Liver (tissue), 8 donors: ENCODE measurements at regions not wholly inside any gene's neighbourhood (a gene's known extent, or its start where the extent isn't known, plus 50 kb on each side); places are given as distances from the start of the nearest gene placed in this dataset.

Experiments
- DNase-seq: peaks from one replicate; pipeline ENCODE4 v3.0.0-alpha.2; 2017; ENCODE audit warnings: low spot score
- H3K27ac ChIP-seq, 2 donors: one replicate each; pipeline ENCODE4 v1.7.0; 2013; ENCODE audit warnings: inconsistent platforms in 2 of 2, low read length in 2 of 2, control low read depth in 1 of 2, low read depth in 1 of 2, mild to moderate bottlenecking in 1 of 2
- H3K27me3 ChIP-seq, 4 donors: one replicate each; pipeline versions ENCODE4 v1.6.1 to v1.7.0; 2013; ENCODE audit warnings: low read length in 3 of 4, inconsistent platforms in 1 of 4, mild to moderate bottlenecking in 1 of 4, moderate library complexity in 1 of 4; ENCODE audit not compliant: control insufficient read depth in 4 of 4, insufficient read depth in 4 of 4
- H3K36me3 ChIP-seq, 4 donors: one replicate each; pipeline versions ENCODE4 v1.6.1 to v1.7.0; 2013; ENCODE audit warnings: low read length in 3 of 4, mild to moderate bottlenecking in 3 of 4, low read depth in 1 of 4, moderate library complexity in 1 of 4; ENCODE audit not compliant: control insufficient read depth in 4 of 4, insufficient read depth in 3 of 4
- H3K4me1 ChIP-seq, 4 donors: one replicate each; pipeline versions ENCODE4 v1.6.1 to v1.7.0; 2013; ENCODE audit warnings: low read length in 3 of 4, mild to moderate bottlenecking in 3 of 4, moderate library complexity in 1 of 4; ENCODE audit not compliant: control insufficient read depth in 4 of 4, insufficient read depth in 4 of 4
- H3K4me3 ChIP-seq, 3 donors: one replicate each; pipeline versions ENCODE4 v1.6.1 to v1.7.0; 2013; ENCODE audit warnings: low read length in 3 of 3, control low read depth in 1 of 3, low read depth in 1 of 3, mild to moderate bottlenecking in 1 of 3
- H3K9ac ChIP-seq, 2 donors: one replicate each; pipeline ENCODE4 v1.7.0; 2013; ENCODE audit warnings: low read length in 2 of 2, mild to moderate bottlenecking in 2 of 2, moderate library complexity in 2 of 2, control low read depth in 1 of 2, low read depth in 1 of 2
- H3K9me3 ChIP-seq, 4 donors: one replicate each; pipeline versions ENCODE4 v1.6.1 to v1.7.0; 2013; ENCODE audit warnings: low read length in 3 of 4; ENCODE audit not compliant: control insufficient read depth in 4 of 4
- ATF3 ChIP-seq: IDR thresholded peaks from 2 replicates; pipeline ENCODE4 v1.6.1; 2016; ENCODE audit warnings: antibody characterized with exemption
- CTCF ChIP-seq: fragments of 150-350 bp; IDR thresholded peaks from 2 replicates; pipeline ENCODE4 v1.5.1; 2017; ENCODE audit warnings: improper control_type of control experiment, low read depth, low read length; ENCODE audit not compliant: missing input control
- EGR1 ChIP-seq, 2 donors: IDR thresholded peaks; 2 replicates each; pipeline ENCODE4 v1.6.1; 2016 to 2018; ENCODE audit warnings: antibody characterized with exemption in 2 of 2, low read depth in 2 of 2
- FOXA1 ChIP-seq: IDR thresholded peaks from 2 replicates; pipeline ENCODE4 v1.6.1; 2016; ENCODE audit warnings: antibody characterized with exemption
- FOXA2 ChIP-seq: IDR thresholded peaks from 2 replicates; pipeline ENCODE4 v1.6.1; 2016; ENCODE audit warnings: antibody characterized with exemption
- GABPA ChIP-seq, 2 donors: IDR thresholded peaks in 1 of 2; conservative IDR thresholded peaks in 1 of 2; 2 replicates each; pipeline ENCODE4 v1.6.1; 2016; ENCODE audit warnings: antibody characterized with exemption in 2 of 2, mild to moderate bottlenecking in 1 of 2, moderate library complexity in 1 of 2
- HNF4A ChIP-seq, 2 donors: conservative IDR thresholded peaks; 2 replicates each; pipeline ENCODE4 v1.6.1; 2016; ENCODE audit warnings: antibody characterized with exemption in 2 of 2, mild to moderate bottlenecking in 2 of 2
- HNF4G ChIP-seq: IDR thresholded peaks from 2 replicates; pipeline ENCODE4 v1.6.1; 2016; ENCODE audit warnings: antibody characterized with exemption
- JUND ChIP-seq, 2 donors: IDR thresholded peaks; 2 replicates each; pipeline ENCODE4 v1.6.1; 2016; ENCODE audit warnings: antibody characterized with exemption in 2 of 2
- NR2F2 ChIP-seq: IDR thresholded peaks from 2 replicates; pipeline ENCODE4 v1.6.1; 2016; ENCODE audit warnings: antibody characterized with exemption
- RAD21 ChIP-seq, 2 donors: IDR thresholded peaks; 2 replicates each; pipeline ENCODE4 v1.6.1; 2016; ENCODE audit warnings: antibody characterized with exemption in 2 of 2, mild to moderate bottlenecking in 2 of 2
- RXRA ChIP-seq, 2 donors: IDR thresholded peaks; 2 replicates each; pipeline ENCODE4 v1.6.1; 2017 to 2018; ENCODE audit warnings: antibody characterized with exemption in 2 of 2, mild to moderate bottlenecking in 1 of 2
- SP1 ChIP-seq: IDR thresholded peaks from 2 replicates; pipeline ENCODE4 v1.6.1; 2018; ENCODE audit warnings: antibody characterized with exemption, mild to moderate bottlenecking
- TAF1 ChIP-seq: conservative IDR thresholded peaks from 2 replicates; pipeline ENCODE4 v1.6.1; 2016; ENCODE audit warnings: antibody characterized with exemption, mild to moderate bottlenecking
- YY1 ChIP-seq: IDR thresholded peaks from 2 replicates; pipeline ENCODE4 v1.6.1; 2016; ENCODE audit warnings: antibody characterized with exemption, mild to moderate bottlenecking
- WGBS: extraction: QIAGEN DNeasy Blood & Tissue Kit; methylation state at CpG from one replicate; pipeline ENCODE4 v1.1.7; 2013; 5-methylcytosine and 5-hydroxymethylcytosine counted together
- TF ChIP-seq, protein P1 (sequence below): IDR thresholded peaks from 2 replicates; pipeline ENCODE4 v1.6.1; 2016; ENCODE audit warnings: antibody characterized with exemption
- TF ChIP-seq, protein P2 (sequence below): IDR thresholded peaks from 2 replicates; pipeline ENCODE4 v1.6.1; 2016; ENCODE audit warnings: antibody characterized with exemption
- TF ChIP-seq, protein P3 (sequence below): IDR thresholded peaks from 2 replicates; pipeline ENCODE4 v1.6.1; 2016; ENCODE audit warnings: antibody characterized with exemption, mild to moderate bottlenecking
- donor health status: healthy.
- donor health status: healthy.
- donor health status: healthy.
- donor health status: healthy.
- donor health status: healthy.

- WGBS: 91% methylated on average over 22 of the region's 22 CpGs
Observed at GRCh38 chr11:121794671-121795141, 321.3 kb downstream of the BLID start.

GRCh38 chr11:121793916-121794315 lies 322.1 kb downstream of the BLID start:
- no peaks in the 10 kb centered on the region for H3K4me1 ChIP-seq
- H3K36me3 ChIP-seq: no peaks in the 10 kb centered on the region
- no peak overlapping the region for H3K27ac ChIP-seq
- H3K9ac ChIP-seq: no peak overlapping the region
- DNase-seq: no peak
- peaks cover 0 to 2% (median 0%) of the 10 kb centered on the region in 4 donors for H3K9me3 ChIP-seq
- 92% methylated on average over 6 of the region's 6 CpGs for WGBS
- H3K4me3 ChIP-seq: no peak overlapping the region
- TF ChIP-seq TAF1 (no peak), ATF3 (no peak), GABPA (IDR thresholded peaks at IDR 0.05 in 1 of 2, conservative IDR thresholded peaks at IDR 0.05 in 1 of 2) (no peak), YY1 (no peak), EGR1 (IDR thresholded peaks at IDR 0.05; ENCODE audit: low read depth in 2 of 2) (no peak), CTCF (no peak), FOXA1 (no peak), NR2F2 (no peak), HNF4A (conservative IDR thresholded peaks at IDR 0.05) (no peak), RAD21 (IDR thresholded peaks at IDR 0.05) (no peak), JUND (IDR thresholded peaks at IDR 0.05) (no peak), SP1 (no peak), FOXA2 (no peak), RXRA (IDR thresholded peaks at IDR 0.05) (no peak), HNF4G (no peak)
- TF ChIP-seq, protein P1, sequence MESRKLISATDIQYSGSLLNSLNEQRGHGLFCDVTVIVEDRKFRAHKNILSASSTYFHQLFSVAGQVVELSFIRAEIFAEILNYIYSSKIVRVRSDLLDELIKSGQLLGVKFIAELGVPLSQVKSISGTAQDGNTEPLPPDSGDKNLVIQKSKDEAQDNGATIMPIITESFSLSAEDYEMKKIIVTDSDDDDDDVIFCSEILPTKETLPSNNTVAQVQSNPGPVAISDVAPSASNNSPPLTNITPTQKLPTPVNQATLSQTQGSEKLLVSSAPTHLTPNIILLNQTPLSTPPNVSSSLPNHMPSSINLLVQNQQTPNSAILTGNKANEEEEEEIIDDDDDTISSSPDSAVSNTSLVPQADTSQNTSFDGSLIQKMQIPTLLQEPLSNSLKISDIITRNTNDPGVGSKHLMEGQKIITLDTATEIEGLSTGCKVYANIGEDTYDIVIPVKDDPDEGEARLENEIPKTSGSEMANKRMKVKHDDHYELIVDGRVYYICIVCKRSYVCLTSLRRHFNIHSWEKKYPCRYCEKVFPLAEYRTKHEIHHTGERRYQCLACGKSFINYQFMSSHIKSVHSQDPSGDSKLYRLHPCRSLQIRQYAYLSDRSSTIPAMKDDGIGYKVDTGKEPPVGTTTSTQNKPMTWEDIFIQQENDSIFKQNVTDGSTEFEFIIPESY: no peak
- TF ChIP-seq, protein P2, sequence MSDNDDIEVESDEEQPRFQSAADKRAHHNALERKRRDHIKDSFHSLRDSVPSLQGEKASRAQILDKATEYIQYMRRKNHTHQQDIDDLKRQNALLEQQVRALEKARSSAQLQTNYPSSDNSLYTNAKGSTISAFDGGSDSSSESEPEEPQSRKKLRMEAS: no peak
- TF ChIP-seq, protein P3, sequence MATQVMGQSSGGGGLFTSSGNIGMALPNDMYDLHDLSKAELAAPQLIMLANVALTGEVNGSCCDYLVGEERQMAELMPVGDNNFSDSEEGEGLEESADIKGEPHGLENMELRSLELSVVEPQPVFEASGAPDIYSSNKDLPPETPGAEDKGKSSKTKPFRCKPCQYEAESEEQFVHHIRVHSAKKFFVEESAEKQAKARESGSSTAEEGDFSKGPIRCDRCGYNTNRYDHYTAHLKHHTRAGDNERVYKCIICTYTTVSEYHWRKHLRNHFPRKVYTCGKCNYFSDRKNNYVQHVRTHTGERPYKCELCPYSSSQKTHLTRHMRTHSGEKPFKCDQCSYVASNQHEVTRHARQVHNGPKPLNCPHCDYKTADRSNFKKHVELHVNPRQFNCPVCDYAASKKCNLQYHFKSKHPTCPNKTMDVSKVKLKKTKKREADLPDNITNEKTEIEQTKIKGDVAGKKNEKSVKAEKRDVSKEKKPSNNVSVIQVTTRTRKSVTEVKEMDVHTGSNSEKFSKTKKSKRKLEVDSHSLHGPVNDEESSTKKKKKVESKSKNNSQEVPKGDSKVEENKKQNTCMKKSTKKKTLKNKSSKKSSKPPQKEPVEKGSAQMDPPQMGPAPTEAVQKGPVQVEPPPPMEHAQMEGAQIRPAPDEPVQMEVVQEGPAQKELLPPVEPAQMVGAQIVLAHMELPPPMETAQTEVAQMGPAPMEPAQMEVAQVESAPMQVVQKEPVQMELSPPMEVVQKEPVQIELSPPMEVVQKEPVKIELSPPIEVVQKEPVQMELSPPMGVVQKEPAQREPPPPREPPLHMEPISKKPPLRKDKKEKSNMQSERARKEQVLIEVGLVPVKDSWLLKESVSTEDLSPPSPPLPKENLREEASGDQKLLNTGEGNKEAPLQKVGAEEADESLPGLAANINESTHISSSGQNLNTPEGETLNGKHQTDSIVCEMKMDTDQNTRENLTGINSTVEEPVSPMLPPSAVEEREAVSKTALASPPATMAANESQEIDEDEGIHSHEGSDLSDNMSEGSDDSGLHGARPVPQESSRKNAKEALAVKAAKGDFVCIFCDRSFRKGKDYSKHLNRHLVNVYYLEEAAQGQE: no peak
- peaks cover 0 to 2% (median 0%) of the 10 kb centered on the region in 4 donors for H3K27me3 ChIP-seq

More at GRCh38 chr11:121794671-121795141, 321.3 kb downstream of the BLID start:
- Histone ChIP-seq H3K36me3 (no peaks in the 10 kb centered on the region), H3K27me3 (peaks cover 0 to 2% (median 0%) of the 10 kb centered on the region in 4 donors), H3K4me3 (no peak overlapping the region), H3K9me3 (peaks cover 0 to 9% (median 2%) of the 10 kb centered on the region in 4 donors), H3K4me1 (no peaks in the 10 kb centered on the region), H3K9ac (no peak overlapping the region), H3K27ac (no peak overlapping the region)
- DNase-seq: no peak
- no peak for TF ChIP-seq TAF1
- TF ChIP-seq RAD21 (IDR thresholded peaks at IDR 0.05): no peak
- TF ChIP-seq RXRA (IDR thresholded peaks at IDR 0.05): no peak
